Glutamatergic neuron (in vitro differentiated cells): ENCODE measurements at regions not wholly inside any gene's neighbourhood (a gene's known extent, or its start where the extent isn't known, plus 50 kb on each side); places are given as distances from the start of the nearest gene placed in this dataset.
A peak's percentile ranks its signal among the peaks of the same experiment; 100 is the strongest.

Source experiments
- DNase-seq: peaks from one replicate; pipeline ENCODE4 v3.0.0; 2022
- H3K27ac Mint-ChIP-seq: one replicate; pipeline ENCODE4 v1.8.0; 2020; ENCODE audit warnings: mild to moderate bottlenecking, mixed read lengths, inconsistent platforms; ENCODE audit not compliant: unreplicated experiment
- H3K27me3 Mint-ChIP-seq: one replicate; pipeline ENCODE4 v1.8.0; 2020; ENCODE audit warnings: mild to moderate bottlenecking, moderate library complexity, mixed read lengths, inconsistent platforms; ENCODE audit not compliant: unreplicated experiment
- H3K36me3 Mint-ChIP-seq: one replicate; pipeline ENCODE4 v1.8.0; 2020; ENCODE audit warnings: mild to moderate bottlenecking, mixed read lengths, inconsistent platforms; ENCODE audit not compliant: unreplicated experiment
- H3K4me1 Mint-ChIP-seq: one replicate; pipeline ENCODE4 v1.8.0; 2020; ENCODE audit warnings: mild to moderate bottlenecking, low read depth, mixed read lengths, inconsistent platforms; ENCODE audit not compliant: unreplicated experiment
- H3K4me3 Mint-ChIP-seq: one replicate; pipeline ENCODE4 v1.8.0; 2020; ENCODE audit warnings: mild to moderate bottlenecking, mixed read lengths, inconsistent platforms; ENCODE audit not compliant: unreplicated experiment
- H3K9me3 Mint-ChIP-seq: one replicate; pipeline ENCODE4 v1.8.0; 2020; ENCODE audit warnings: mild to moderate bottlenecking, moderate library complexity, mixed read lengths, inconsistent platforms; ENCODE audit not compliant: unreplicated experiment
- TF ChIP-seq, protein P1 (sequence below): fragments of 200-600 bp; sonication (generic); IDR thresholded peaks from one replicate; pipeline ENCODE4 v1.5.0; 2021; ENCODE audit not compliant: partially characterized antibody, unreplicated experiment

DNA sequence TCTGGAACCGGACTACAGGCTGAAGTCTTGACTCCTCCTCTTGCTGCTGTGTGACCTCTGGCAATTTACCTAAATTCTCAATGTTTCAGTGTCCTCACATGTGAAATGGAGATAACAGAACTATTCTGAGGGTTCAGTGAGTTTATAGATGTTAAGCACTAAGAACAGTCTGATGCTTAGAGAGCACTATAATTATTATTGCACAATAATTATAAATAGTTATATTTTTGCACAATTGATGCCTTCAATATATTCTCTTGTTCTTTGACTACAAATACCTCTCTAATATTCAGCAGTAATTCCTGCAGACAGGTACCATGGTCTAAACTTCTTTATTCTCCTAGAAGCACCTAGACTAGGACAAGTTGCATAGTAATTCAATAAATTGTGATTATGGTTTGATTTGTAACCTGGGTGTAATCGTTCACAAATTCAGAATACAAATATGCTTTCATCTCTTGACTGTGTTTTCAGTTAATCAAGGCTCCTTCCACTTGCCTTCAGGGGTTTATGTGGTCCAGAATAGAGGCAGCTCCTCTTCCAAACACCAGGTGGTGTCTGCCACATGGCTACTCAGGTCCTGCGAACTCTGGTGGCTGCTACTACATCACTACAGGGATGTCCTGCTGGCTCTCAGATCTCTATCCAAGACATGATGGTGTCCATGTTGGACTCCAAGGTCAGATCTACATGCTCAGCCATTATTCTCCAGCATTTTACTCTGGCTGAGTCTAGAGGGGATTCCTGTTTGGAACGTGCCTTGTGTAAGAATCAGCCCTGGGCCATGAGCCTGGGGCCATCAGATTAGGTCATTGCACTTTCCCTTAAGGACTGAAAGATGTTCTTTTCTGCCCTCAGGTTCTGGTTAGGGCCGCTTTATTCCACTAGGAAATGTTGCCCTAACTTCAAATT, 103.4 kb downstream of the QRFPR start:
- Mint-ChIP-seq H3K4me3 (no peak overlapping the region), H3K9me3 (no peaks in the 10 kb centered on the region), H3K4me1 (no peaks in the 10 kb centered on the region), H3K27ac (no peak overlapping the region), H3K27me3 (no peaks in the 10 kb centered on the region), H3K36me3 (no peaks in the 10 kb centered on the region)
- no peak for DNase-seq
- TF ChIP-seq, protein P1, sequence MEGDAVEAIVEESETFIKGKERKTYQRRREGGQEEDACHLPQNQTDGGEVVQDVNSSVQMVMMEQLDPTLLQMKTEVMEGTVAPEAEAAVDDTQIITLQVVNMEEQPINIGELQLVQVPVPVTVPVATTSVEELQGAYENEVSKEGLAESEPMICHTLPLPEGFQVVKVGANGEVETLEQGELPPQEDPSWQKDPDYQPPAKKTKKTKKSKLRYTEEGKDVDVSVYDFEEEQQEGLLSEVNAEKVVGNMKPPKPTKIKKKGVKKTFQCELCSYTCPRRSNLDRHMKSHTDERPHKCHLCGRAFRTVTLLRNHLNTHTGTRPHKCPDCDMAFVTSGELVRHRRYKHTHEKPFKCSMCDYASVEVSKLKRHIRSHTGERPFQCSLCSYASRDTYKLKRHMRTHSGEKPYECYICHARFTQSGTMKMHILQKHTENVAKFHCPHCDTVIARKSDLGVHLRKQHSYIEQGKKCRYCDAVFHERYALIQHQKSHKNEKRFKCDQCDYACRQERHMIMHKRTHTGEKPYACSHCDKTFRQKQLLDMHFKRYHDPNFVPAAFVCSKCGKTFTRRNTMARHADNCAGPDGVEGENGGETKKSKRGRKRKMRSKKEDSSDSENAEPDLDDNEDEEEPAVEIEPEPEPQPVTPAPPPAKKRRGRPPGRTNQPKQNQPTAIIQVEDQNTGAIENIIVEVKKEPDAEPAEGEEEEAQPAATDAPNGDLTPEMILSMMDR, result peak; percentile 33

DNA sequence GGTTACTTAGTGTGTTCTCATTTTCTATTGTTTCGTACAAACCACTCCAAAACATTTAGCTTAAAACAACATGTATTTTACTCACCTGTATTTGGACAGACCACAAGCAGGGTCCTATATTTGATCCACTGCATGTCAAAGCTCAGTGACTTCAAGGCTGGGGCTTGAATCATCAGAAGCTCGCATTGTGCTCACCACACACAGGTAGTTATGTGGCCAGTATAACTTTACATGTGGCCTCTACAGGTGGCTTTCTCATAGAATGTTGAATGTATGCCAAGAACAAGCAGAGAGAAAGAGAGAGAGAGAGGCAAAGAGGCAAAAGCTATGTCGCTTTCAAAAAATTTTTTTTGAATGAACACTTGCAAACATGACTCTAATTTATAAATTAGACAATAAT, 107.6 kb downstream of the QRFPR start:
- H3K4me1 Mint-ChIP-seq, result no peaks in the 10 kb centered on the region
- H3K27ac Mint-ChIP-seq, result no peak overlapping the region
- no peaks in the 10 kb centered on the region for H3K9me3 Mint-ChIP-seq
- H3K27me3 Mint-ChIP-seq, result no peaks in the 10 kb centered on the region
- no peaks in the 10 kb centered on the region for H3K36me3 Mint-ChIP-seq
- no peak overlapping the region for H3K4me3 Mint-ChIP-seq
- DNase-seq, result no peak
- TF ChIP-seq, protein P1, result no peak

DNA sequence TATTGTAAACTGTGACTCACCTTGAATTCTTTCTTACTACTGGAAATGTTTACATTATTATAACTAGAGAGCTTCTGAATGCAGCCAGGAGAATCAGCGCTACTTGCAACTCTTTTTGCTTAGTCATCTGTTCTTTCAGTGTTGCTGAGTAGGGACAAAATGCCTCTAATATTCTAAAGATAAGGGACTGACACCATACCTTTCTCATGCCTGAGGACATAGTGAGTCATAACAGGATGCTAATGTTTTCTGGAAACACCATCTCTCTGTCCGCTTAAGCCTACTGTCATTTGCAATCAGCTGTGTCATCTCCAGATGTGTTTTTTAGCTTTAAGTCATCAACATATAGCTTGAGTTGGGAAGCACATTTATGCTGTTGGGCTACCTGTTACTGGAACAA, 108.3 kb downstream of the QRFPR start:
- H3K36me3 Mint-ChIP-seq, result no peaks in the 10 kb centered on the region
- TF ChIP-seq, protein P1, result no peak
- no peak overlapping the region for H3K4me3 Mint-ChIP-seq
- H3K27me3 Mint-ChIP-seq, result no peaks in the 10 kb centered on the region
- no peaks in the 10 kb centered on the region for H3K9me3 Mint-ChIP-seq
- no peak for DNase-seq
- H3K27ac Mint-ChIP-seq, result no peak overlapping the region
- H3K4me1 Mint-ChIP-seq, result no peaks in the 10 kb centered on the region

DNA sequence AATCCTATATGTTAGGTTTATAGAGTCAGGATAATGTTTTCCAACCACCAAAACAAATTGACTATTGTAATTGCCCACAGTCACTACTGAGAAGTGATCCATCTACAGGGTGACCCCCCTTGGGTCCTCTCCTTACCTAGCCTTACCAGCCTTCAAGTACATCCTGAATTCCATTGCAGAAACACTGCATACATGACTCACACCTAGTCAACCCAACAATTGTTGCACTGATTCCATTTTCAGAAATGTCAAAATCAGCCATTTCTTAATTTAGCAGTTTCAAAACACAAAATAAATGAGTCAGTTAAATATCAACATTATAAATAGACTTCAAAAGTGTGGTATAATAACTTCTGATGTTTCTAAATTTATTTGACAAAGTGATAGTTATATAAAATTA, 106.3 kb upstream of the TNIP3 start:
- no peaks in the 10 kb centered on the region for H3K4me1 Mint-ChIP-seq
- TF ChIP-seq, protein P1, result no peak
- H3K27me3 Mint-ChIP-seq, result no peaks in the 10 kb centered on the region
- H3K36me3 Mint-ChIP-seq, result no peaks in the 10 kb centered on the region
- H3K27ac Mint-ChIP-seq, result no peak overlapping the region
- no peaks in the 10 kb centered on the region for H3K9me3 Mint-ChIP-seq
- H3K4me3 Mint-ChIP-seq, result no peak overlapping the region
- DNase-seq, result no peak

DNA sequence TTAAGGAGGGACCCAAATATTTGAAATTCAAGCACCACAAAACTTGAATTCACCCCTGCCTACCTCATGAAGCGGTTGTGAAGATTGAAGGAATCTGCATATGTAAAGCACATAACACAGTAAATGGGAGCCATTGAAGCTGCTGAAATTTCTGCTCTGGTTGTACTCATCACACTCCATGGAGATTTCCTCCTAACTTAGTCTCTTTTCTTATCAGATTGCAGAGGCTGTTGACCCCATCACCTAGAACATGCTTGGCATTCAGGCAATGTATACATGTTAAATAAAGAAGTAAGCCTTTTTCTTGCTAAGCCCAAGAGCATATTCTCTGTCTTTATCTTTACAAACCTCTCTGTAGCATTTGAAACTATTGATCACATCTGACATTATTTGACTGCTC, 104.9 kb upstream of the TNIP3 start:
- Mint-ChIP-seq H3K4me1 (no peaks in the 10 kb centered on the region), H3K27ac (no peak overlapping the region), H3K4me3 (no peak overlapping the region), H3K27me3 (no peaks in the 10 kb centered on the region), H3K9me3 (no peaks in the 10 kb centered on the region), H3K36me3 (no peaks in the 10 kb centered on the region)
- TF ChIP-seq, protein P1, result no peak
- DNase-seq, result no peak
